SH-SY5Y (cell line): ENCODE measurements at regions not wholly inside any gene's neighbourhood (a gene's known extent, or its start where the extent isn't known, plus 50 kb on each side); places are given as distances from the start of the nearest gene placed in this dataset.

ENCODE experiments used
- GATA2 ChIP-seq: IDR thresholded peaks from 2 replicates; pipeline ENCODE4 v1.6.1; 2011; ENCODE audit warnings: mild to moderate bottlenecking, low read depth, low read length
- GATA3 ChIP-seq: IDR thresholded peaks from 2 replicates; pipeline ENCODE4 v1.6.1; 2011; ENCODE audit warnings: low read depth, mild to moderate bottlenecking, low read length, moderate library complexity

DNA sequence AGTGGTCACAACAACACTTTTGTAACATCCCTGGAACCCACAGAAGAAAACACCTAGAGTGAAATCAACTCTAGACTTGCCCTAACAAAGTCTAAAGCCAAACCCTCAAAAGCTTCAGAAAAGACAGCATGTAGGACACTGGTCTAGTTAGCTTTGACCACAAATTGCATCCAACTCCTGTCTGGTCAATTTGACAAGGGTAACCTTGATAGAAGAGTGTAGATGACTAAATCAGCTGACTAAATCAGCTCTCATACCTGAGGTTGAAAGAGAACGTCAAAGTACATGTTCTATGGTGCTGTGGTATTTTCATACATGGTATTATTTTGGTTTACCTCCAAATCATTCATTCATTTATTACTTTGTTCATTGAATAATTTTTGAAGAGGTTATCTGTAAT, 272.8 kb downstream of the KLF5 start:
- TF ChIP-seq GATA2 = no peak
- no peak for TF ChIP-seq GATA3
